ENCODE measurements at regions not wholly inside any gene's neighbourhood (a gene's known extent, or its start where the extent isn't known, plus 50 kb on each side); places are given as distances from the start of the nearest gene placed in this dataset.
A peak's percentile ranks its signal among the peaks of the same experiment; 100 is the strongest.

GRCh38 chr5:93008502-93009207 is 572.4 kb downstream of the NR2F1-AS1 start:
- H3K9me3 ChIP-seq (ENCODE audit: control insufficient read depth, low read length): peaks cover 4% of the 10 kb centered on the region
- no peaks in the 10 kb centered on the region for H3K4me1 ChIP-seq (ENCODE audit: control insufficient read depth, insufficient read depth, low read length, poor library complexity, severe bottlenecking)
- no peak overlapping the region for H3K4me3 ChIP-seq (ENCODE audit: extremely low read depth, insufficient read depth, low read length, poor library complexity, severe bottlenecking)
- H3K27ac ChIP-seq (ENCODE audit: low read depth, low read length, severe bottlenecking): no peak overlapping the region
- 88 to 100% methylated on average over 2 to 4 of the region's 7 CpGs for WGBS, 2 experiments (ENCODE audit: insufficient coverage in 2 of 2)
- no peaks in the 10 kb centered on the region for H3K36me3 ChIP-seq (ENCODE audit: control insufficient read depth, insufficient read depth, low read length)

DNA sequence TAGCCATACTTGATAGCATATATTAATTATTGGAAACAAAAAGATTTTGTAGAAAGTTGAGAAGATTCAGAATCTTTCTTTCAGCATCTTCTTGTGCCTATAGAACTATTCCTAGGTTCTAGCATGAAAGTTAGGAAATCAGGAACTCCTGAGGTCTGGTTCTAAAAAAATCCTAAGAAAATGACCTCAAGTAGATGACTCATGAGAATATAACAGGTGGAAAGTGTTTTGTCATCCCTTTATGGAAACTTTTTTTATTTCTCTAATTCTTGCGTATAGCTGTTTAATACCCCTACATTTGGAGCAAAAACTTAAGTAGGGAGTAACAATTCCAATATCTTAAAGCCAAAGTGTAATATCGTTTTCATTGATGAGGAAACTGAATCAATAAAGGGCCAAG is 574.1 kb downstream of the NR2F1-AS1 start:
- H3K4me1 ChIP-seq (ENCODE audit: control insufficient read depth, insufficient read depth, low read length, poor library complexity, severe bottlenecking): no peaks in the 10 kb centered on the region
- no peak overlapping the region for H3K27ac ChIP-seq (ENCODE audit: low read depth, low read length, severe bottlenecking)
- H3K4me3 ChIP-seq (ENCODE audit: extremely low read depth, insufficient read depth, low read length, poor library complexity, severe bottlenecking): no peak overlapping the region
- no CpG with 5 or more reads among the region's 2 CpGs for WGBS, 2 experiments (ENCODE audit: insufficient coverage in 2 of 2)
- H3K9me3 ChIP-seq (ENCODE audit: control insufficient read depth, low read length): peaks cover 4% of the 10 kb centered on the region
- no peaks in the 10 kb centered on the region for H3K36me3 ChIP-seq (ENCODE audit: control insufficient read depth, insufficient read depth, low read length)

- H3K27ac ChIP-seq (ENCODE audit: low read depth, low read length, severe bottlenecking): no peak overlapping the region
- H3K36me3 ChIP-seq (ENCODE audit: control insufficient read depth, insufficient read depth, low read length): no peaks in the 10 kb centered on the region
- no peak overlapping the region for H3K4me3 ChIP-seq (ENCODE audit: extremely low read depth, insufficient read depth, low read length, poor library complexity, severe bottlenecking)
- 82 to 94% methylated on average over 4 to 5 of the region's 5 CpGs for WGBS, 2 experiments (ENCODE audit: insufficient coverage in 2 of 2)
- no peaks in the 10 kb centered on the region for H3K4me1 ChIP-seq (ENCODE audit: control insufficient read depth, insufficient read depth, low read length, poor library complexity, severe bottlenecking)
- H3K9me3 ChIP-seq (ENCODE audit: control insufficient read depth, low read length): peaks cover 4% of the 10 kb centered on the region
Observed at GRCh38 chr5:92998456-92998855, 582.6 kb downstream of the NR2F1-AS1 start.

- WGBS, 2 experiments (ENCODE audit: insufficient coverage in 2 of 2): no CpG with 5 or more reads among the region's 1 CpG
Observed at GRCh38 chr5:92994392-92994791, 586.6 kb downstream of the NR2F1-AS1 start.

GRCh38 chr5:92992073-92992472 is 588.9 kb downstream of the NR2F1-AS1 start:
- Histone ChIP-seq H3K9me3 (ENCODE audit: control insufficient read depth, low read length) (peaks cover 4% of the 10 kb centered on the region), H3K27ac (ENCODE audit: low read depth, low read length, severe bottlenecking) (no peak overlapping the region), H3K4me1 (ENCODE audit: control insufficient read depth, insufficient read depth, low read length, poor library complexity, severe bottlenecking) (no peaks in the 10 kb centered on the region), H3K36me3 (ENCODE audit: control insufficient read depth, insufficient read depth, low read length) (no peaks in the 10 kb centered on the region), H3K4me3 (ENCODE audit: extremely low read depth, insufficient read depth, low read length, poor library complexity, severe bottlenecking) (no peak overlapping the region)

More at GRCh38 chr5:92994392-92994791, 586.6 kb downstream of the NR2F1-AS1 start:
- Histone ChIP-seq H3K9me3 (ENCODE audit: control insufficient read depth, low read length) (peaks cover 4% of the 10 kb centered on the region), H3K27ac (ENCODE audit: low read depth, low read length, severe bottlenecking) (no peak overlapping the region), H3K4me3 (ENCODE audit: extremely low read depth, insufficient read depth, low read length, poor library complexity, severe bottlenecking) (no peak overlapping the region), H3K4me1 (ENCODE audit: control insufficient read depth, insufficient read depth, low read length, poor library complexity, severe bottlenecking) (no peaks in the 10 kb centered on the region), H3K36me3 (ENCODE audit: control insufficient read depth, insufficient read depth, low read length) (no peaks in the 10 kb centered on the region)

DNA sequence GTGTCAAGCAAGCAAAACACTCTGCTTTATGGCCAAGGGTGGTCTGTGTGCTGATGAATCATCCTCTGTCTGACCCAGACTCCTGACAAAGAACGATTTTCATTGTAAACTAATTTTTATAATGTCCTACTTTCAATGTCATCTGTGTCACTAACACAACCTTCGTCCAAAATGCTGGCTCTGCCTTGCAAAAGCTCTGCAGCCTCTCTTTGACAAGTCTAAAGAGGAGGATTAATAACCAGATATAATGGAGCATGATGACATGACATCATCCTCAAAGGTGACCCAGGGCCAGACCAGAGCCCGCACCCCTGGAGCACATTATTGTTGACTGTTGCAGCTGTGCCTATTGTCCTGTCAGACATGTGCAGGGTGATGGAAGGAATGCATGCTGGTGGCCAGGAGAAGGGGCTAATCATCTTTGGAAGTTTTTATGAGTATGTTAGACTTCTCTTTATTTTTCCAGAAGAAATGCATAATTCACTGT is 589.4 kb downstream of the NR2F1-AS1 start:
- Histone ChIP-seq H3K27ac (ENCODE audit: low read depth, low read length, severe bottlenecking) (no peak overlapping the region), H3K4me1 (ENCODE audit: control insufficient read depth, insufficient read depth, low read length, poor library complexity, severe bottlenecking) (no peaks in the 10 kb centered on the region), H3K36me3 (ENCODE audit: control insufficient read depth, insufficient read depth, low read length) (no peaks in the 10 kb centered on the region), H3K9me3 (ENCODE audit: control insufficient read depth, low read length) (peaks cover 4% of the 10 kb centered on the region), H3K4me3 (ENCODE audit: extremely low read depth, insufficient read depth, low read length, poor library complexity, severe bottlenecking) (no peak overlapping the region)
- 80 to 100% methylated on average over 1 to 2 of the region's 3 CpGs for WGBS, 2 experiments (ENCODE audit: insufficient coverage in 2 of 2)

DNA sequence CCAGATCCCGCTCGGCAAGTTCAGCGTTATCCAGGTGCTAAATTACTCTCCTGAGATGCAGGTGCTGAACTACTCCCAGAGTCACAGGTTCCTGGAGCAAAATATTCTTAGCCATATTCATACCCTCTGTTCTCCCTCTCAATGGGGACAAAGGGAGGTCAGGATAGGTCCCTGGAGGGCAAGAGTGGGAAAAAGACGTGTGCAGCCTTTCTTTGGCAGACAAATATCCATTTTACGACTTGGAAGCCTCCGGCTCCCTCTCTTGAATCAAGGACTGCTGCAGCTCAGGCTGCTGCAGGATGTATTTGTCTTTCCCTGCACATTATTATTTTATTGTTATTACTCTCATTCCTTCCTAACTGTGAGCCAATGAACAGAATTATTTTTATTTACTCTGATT is 590.2 kb downstream of the NR2F1-AS1 start:
- Histone ChIP-seq H3K4me3 (ENCODE audit: extremely low read depth, insufficient read depth, low read length, poor library complexity, severe bottlenecking) (no peak overlapping the region), H3K9me3 (ENCODE audit: control insufficient read depth, low read length) (peaks cover 4% of the 10 kb centered on the region), H3K4me1 (ENCODE audit: control insufficient read depth, insufficient read depth, low read length, poor library complexity, severe bottlenecking) (no peaks in the 10 kb centered on the region), H3K36me3 (ENCODE audit: control insufficient read depth, insufficient read depth, low read length) (no peaks in the 10 kb centered on the region), H3K27ac (ENCODE audit: low read depth, low read length, severe bottlenecking) (no peak overlapping the region)
- WGBS, 2 experiments (ENCODE audit: insufficient coverage in 2 of 2): 90 to 94% methylated on average over 5 to 6 of the region's 6 CpGs

DNA sequence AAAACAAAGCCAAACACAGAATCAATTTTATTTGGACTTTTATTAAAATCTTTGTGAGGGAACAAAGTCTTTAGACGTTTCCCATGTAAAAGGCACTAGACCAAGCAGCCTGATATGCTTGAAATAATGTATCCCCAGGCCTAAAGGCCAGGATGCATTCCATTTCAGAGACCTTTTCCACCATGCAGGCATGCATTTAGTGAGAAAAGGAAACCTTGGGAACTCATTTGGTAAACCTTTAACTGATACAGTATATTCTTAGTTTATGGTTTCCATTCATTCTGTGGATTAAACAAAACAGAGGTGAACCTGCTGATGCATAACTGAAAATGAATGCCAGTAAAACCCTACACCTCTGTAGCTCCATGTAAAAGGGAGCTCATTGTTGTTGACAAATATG is 600.0 kb downstream of the NR2F1-AS1 start:
- H3K4me3 ChIP-seq (ENCODE audit: extremely low read depth, insufficient read depth, low read length, poor library complexity, severe bottlenecking): no peak overlapping the region
- H3K27ac ChIP-seq (ENCODE audit: low read depth, low read length, severe bottlenecking): no peak overlapping the region
- no peaks in the 10 kb centered on the region for H3K9me3 ChIP-seq (ENCODE audit: control insufficient read depth, low read length)
- no peaks in the 10 kb centered on the region for H3K36me3 ChIP-seq (ENCODE audit: control insufficient read depth, insufficient read depth, low read length)
- no peaks in the 10 kb centered on the region for H3K4me1 ChIP-seq (ENCODE audit: control insufficient read depth, insufficient read depth, low read length, poor library complexity, severe bottlenecking)
- WGBS, 2 experiments (ENCODE audit: insufficient coverage in 2 of 2): no CpG with 5 or more reads among the region's 1 CpG

DNA sequence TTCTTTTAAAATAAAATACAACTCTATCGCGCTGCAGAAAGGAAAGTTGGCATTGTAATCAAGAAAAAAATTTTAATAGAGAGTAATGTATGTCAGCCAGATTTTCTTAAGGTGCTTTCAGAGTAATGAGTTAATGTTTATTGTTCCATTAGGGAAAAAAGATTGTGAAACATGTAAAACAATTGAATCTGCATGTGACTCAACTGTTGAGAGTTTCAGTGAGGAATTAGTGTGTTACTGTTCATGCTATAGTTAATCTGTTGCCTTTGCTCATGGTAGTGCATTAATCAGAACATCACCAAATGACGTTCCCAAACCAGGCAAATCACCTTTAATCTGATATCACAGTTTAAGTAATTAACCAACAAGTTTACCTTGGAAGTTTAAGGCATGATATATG is 600.5 kb downstream of the NR2F1-AS1 start:
- Histone ChIP-seq H3K9me3 (ENCODE audit: control insufficient read depth, low read length) (no peaks in the 10 kb centered on the region), H3K4me1 (ENCODE audit: control insufficient read depth, insufficient read depth, low read length, poor library complexity, severe bottlenecking) (no peaks in the 10 kb centered on the region), H3K4me3 (ENCODE audit: extremely low read depth, insufficient read depth, low read length, poor library complexity, severe bottlenecking) (no peak overlapping the region), H3K27ac (ENCODE audit: low read depth, low read length, severe bottlenecking) (no peak overlapping the region), H3K36me3 (ENCODE audit: control insufficient read depth, insufficient read depth, low read length) (no peaks in the 10 kb centered on the region)
- WGBS, 2 experiments (ENCODE audit: insufficient coverage in 2 of 2): no CpG with 5 or more reads among the region's 3 CpGs

GRCh38 chr5:92979716-92980115 is 601.3 kb downstream of the NR2F1-AS1 start:
- WGBS, 2 experiments (ENCODE audit: insufficient coverage in 2 of 2): 83% methylated on average over 1 of the region's 1 CpG; no CpG with 5 or more reads in 1 of the 2 experiments
- H3K4me1 ChIP-seq (ENCODE audit: control insufficient read depth, insufficient read depth, low read length, poor library complexity, severe bottlenecking): no peaks in the 10 kb centered on the region
- H3K27ac ChIP-seq (ENCODE audit: low read depth, low read length, severe bottlenecking): peak overlapping the region; percentile 41
- H3K9me3 ChIP-seq (ENCODE audit: control insufficient read depth, low read length): no peaks in the 10 kb centered on the region
- H3K4me3 ChIP-seq (ENCODE audit: extremely low read depth, insufficient read depth, low read length, poor library complexity, severe bottlenecking): no peak overlapping the region
- no peaks in the 10 kb centered on the region for H3K36me3 ChIP-seq (ENCODE audit: control insufficient read depth, insufficient read depth, low read length)

DNA sequence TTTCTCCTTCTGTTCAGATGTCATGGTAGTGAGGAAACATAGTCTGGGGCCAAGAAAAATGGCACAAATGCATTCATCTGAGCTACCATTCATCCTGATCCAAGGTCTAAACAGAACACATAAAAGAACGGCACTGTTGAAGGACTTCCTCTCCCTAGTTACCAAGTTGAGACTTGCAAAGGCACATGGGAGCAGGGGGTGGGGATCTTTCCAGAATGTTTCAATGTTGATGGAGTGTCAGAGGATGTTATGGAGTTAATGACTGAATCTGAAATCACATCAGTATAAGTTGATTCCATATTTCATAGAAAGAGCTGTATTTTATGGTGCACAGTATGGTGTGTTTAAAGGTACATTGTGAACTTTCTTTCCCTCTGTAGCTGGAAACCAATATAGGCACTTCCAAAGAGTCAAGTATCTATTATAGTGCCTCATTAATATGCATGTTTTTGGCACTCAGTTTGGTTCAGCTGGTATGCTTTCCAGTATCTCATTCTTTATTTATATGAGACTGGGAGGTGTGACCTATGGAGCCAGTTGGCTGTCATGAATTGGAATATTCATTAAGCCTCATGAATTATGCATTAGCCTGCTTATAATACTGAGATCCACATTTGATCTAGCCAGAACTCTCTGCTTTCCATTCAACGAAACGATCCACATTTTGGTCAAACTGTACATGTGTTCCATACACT is 603.0 kb downstream of the NR2F1-AS1 start:
- H3K27ac ChIP-seq (ENCODE audit: low read depth, low read length, severe bottlenecking): no peak overlapping the region
- H3K4me1 ChIP-seq (ENCODE audit: control insufficient read depth, insufficient read depth, low read length, poor library complexity, severe bottlenecking): no peaks in the 10 kb centered on the region
- H3K4me3 ChIP-seq (ENCODE audit: extremely low read depth, insufficient read depth, low read length, poor library complexity, severe bottlenecking): no peak overlapping the region
- no peaks in the 10 kb centered on the region for H3K9me3 ChIP-seq (ENCODE audit: control insufficient read depth, low read length)
- 83 to 100% methylated on average over 3 of the region's 3 CpGs for WGBS, 2 experiments (ENCODE audit: insufficient coverage in 2 of 2)
- H3K36me3 ChIP-seq (ENCODE audit: control insufficient read depth, insufficient read depth, low read length): no peaks in the 10 kb centered on the region
